ENCODE measurements at regions not wholly inside any gene's neighbourhood (a gene's known extent, or its start where the extent isn't known, plus 50 kb on each side); places are given as distances from the start of the nearest gene placed in this dataset.

DNA sequence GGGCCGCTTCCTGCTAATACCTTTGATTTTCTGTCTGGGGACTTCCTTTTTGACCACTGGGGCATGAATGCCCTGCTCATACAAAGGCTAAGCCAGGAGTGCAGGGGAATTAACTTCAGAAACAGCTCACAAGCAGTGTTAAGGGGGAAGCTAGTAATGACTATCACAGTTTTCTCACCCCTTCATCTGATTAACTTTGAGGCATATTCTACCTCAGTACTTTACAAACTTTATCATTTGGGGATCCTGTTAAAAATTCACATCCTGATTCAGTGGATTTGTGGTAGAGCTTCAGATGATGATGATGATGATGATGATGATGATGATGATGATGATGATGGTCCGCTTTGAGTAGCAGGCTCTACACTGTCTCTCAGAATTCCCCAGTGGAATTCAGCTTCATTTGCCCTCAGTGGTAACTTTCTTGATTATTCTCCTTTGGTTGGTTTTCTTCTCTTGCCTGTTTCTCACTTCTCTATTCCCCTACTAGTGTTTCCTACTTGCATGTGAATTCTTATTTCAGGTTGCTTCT, 78.4 kb upstream of the TMEM170B start (continued):
- peak; percentile 61; the same call in 1 of the 2 replicates for TF ChIP-seq PML (IDR thresholded peaks at IDR 0.05; ENCODE audit: low read length)
- peak; percentile 71 for TF ChIP-seq CUX1 (IDR thresholded peaks at IDR 0.05; ENCODE audit: insufficient replicate concordance, low read depth, low read length)
- TF ChIP-seq RELB (IDR thresholded peaks at IDR 0.05; ENCODE audit: low read depth) = peak; percentile 90
- TF ChIP-seq, protein P1, sequence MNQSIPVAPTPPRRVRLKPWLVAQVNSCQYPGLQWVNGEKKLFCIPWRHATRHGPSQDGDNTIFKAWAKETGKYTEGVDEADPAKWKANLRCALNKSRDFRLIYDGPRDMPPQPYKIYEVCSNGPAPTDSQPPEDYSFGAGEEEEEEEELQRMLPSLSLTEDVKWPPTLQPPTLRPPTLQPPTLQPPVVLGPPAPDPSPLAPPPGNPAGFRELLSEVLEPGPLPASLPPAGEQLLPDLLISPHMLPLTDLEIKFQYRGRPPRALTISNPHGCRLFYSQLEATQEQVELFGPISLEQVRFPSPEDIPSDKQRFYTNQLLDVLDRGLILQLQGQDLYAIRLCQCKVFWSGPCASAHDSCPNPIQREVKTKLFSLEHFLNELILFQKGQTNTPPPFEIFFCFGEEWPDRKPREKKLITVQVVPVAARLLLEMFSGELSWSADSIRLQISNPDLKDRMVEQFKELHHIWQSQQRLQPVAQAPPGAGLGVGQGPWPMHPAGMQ (IDR thresholded peaks at IDR 0.05; ENCODE audit: borderline replicate concordance) = no peak
- TF ChIP-seq CREM (IDR thresholded peaks at IDR 0.05; ENCODE audit: low read depth) = peak; percentile 75
- TF ChIP-seq SMAD1 (IDR thresholded peaks at IDR 0.05; ENCODE audit: low read depth, partially characterized antibody) = peak; percentile 40
- 0 out of 2 replicates have a peak, but pooled peaks have one; percentile 67 for TF ChIP-seq MLLT1 (IDR thresholded peaks at IDR 0.05)
- peak; percentile 79; the same call in 1 of the 2 replicates for TF ChIP-seq JUND (IDR thresholded peaks at IDR 0.05; ENCODE audit: low read depth, low read length)
- TF ChIP-seq CHD1 (IDR thresholded peaks at IDR 0.05; ENCODE audit: low read depth, low read length) = 0 out of 2 replicates have a peak, but pooled peaks have one; percentile 51
- 0 out of 4 replicates have a peak, but pooled peaks of 1 of the 2 experiments have one; percentile 43 for TF ChIP-seq SRF (IDR thresholded peaks at IDR 0.05; ENCODE audit: low read depth in 2 of 2, low read length in 2 of 2)
- TF ChIP-seq SREBF1 (IDR thresholded peaks at IDR 0.05; ENCODE audit: low read length) = peak; percentile 39; the same call in 1 of the 2 replicates
- TF ChIP-seq EZH2 (IDR thresholded peaks at IDR 0.05; ENCODE audit: borderline replicate concordance, control insufficient read depth, low read depth, low read length) = no peak
- TF ChIP-seq IRF4 (IDR thresholded peaks at IDR 0.05; ENCODE audit: low read depth, low read length) = peak; percentile 94
- TF ChIP-seq RELA (IDR thresholded peaks at IDR 0.05; ENCODE audit: borderline replicate concordance, partially characterized antibody) = peak; percentile 88
- TF ChIP-seq PBX3 (IDR thresholded peaks at IDR 0.05; ENCODE audit: insufficient replicate concordance, low read depth, low read length) = no peak
- TF ChIP-seq KLF5 (IDR thresholded peaks at IDR 0.05; ENCODE audit: partially characterized antibody) = peak; percentile 38
- no peak for TF ChIP-seq NRF1 (conservative IDR thresholded peaks at IDR 0.05; ENCODE audit: low read depth, low read length)

Data from GM12878 (cell line).